ENCODE measurements at regions not wholly inside any gene's neighbourhood (a gene's known extent, or its start where the extent isn't known, plus 50 kb on each side); places are given as distances from the start of the nearest gene placed in this dataset.
"Not testable (repeated sequence)": the region's sequence is repeated elsewhere in the genome, so short reads cannot be mapped to it uniquely, and the experiment has no call there.

DNA sequence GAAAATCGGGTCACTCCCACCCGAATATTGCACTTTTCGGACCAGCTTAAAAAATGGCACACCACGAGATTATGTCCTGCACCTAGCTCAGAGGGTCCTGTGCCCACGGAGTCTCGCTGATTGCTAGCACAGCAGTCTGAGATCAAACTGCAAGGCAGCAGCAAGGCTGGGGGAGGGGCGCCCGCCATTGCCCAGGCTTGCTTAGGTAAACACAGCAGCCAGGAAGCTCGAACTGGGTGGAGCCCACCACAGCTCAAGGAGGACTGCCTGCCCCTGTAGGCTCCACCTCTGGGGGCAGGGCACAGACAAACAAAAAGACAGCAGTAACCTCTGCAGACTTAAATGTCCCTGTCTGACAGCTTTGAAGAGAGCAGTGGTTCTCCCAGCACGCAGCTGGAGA is 405.3 kb downstream of the PTH2R start:
- DNase-seq = not testable (repeated sequence)

GRCh38 chr2:208819190-208819589 is 412.6 kb downstream of the PTH2R start:
- no peak for DNase-seq

- DNase-seq = peak; percentile 8
Observed at GRCh38 chr2:208820014-208820688, 413.6 kb downstream of the PTH2R start.

- DNase-seq = no peak
Observed at GRCh38 chr2:208827109-208827508, 420.5 kb downstream of the PTH2R start.

GRCh38 chr2:208827549-208828221 is 421.1 kb downstream of the PTH2R start:
- no peak for DNase-seq

GRCh38 chr2:208830203-208830602 is 423.6 kb downstream of the PTH2R start:
- DNase-seq = no peak

GRCh38 chr2:208847651-208848050 is 441.1 kb downstream of the PTH2R start:
- DNase-seq = no peak

GRCh38 chr2:208854717-208855116 is 448.1 kb downstream of the PTH2R start:
- no peak for DNase-seq

- no peak for DNase-seq
Observed at GRCh38 chr2:208867374-208867773, 460.8 kb downstream of the PTH2R start.

- no peak for DNase-seq
Observed at GRCh38 chr2:208872591-208872990, 466.0 kb downstream of the PTH2R start.

- DNase-seq = no peak
Observed at GRCh38 chr2:208879666-208880065, 473.1 kb downstream of the PTH2R start.

DNA sequence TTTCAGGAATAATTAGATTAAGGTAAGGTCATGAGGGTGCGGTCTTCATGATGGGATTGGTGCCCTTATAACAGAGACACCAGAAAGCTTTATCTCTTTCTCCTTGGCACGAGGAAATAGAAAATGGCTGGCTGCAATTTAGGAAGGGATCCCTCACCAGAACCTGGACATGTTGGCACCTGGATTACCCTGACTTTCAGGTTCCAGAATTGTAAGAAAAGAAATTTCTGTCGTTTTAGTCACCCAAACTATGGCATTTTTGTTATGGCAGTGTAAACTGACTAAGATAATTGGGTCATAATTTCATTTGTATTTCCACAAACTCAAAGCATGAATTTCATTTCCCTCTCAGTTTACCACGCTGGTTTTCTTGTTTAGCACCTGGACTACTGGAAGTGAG is 473.6 kb downstream of the PTH2R start:
- DNase-seq = no peak

GRCh38 chr2:208890486-208890885 is 483.9 kb downstream of the PTH2R start:
- DNase-seq = no peak

GRCh38 chr2:208892203-208892602 is 485.6 kb downstream of the PTH2R start:
- DNase-seq = no peak

GRCh38 chr2:208906330-208906729 is 499.7 kb downstream of the PTH2R start:
- DNase-seq = no peak

- DNase-seq = no peak
Observed at GRCh38 chr2:208915401-208915800, 508.4 kb upstream of the MAP2 start.

DNA sequence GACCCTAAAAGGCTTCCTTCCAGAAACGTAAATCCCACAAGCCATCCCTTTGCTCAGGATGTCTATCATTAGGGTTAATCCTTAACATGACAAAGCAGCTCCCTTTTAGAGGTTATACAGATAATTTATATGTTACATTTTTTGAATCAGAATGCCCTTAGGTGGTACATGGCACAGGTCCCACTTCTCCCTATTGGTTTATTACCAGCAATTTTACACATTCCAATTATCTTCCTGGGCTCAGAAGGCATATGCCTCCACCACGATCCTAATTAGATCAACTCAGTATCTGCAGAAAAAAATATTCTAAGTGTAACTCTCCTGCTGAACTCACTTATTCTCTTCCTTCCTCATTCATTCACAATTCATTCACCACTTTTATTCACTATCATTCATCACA is 507.0 kb upstream of the MAP2 start:
- no peak for DNase-seq

- DNase-seq = not testable (repeated sequence)
Observed at GRCh38 chr2:208921358-208921757, 502.5 kb upstream of the MAP2 start.

GRCh38 chr2:208927867-208928266 is 496.0 kb upstream of the MAP2 start:
- no peak for DNase-seq

- no peak for DNase-seq
Observed at GRCh38 chr2:208929139-208929864, 494.5 kb upstream of the MAP2 start.

DNA sequence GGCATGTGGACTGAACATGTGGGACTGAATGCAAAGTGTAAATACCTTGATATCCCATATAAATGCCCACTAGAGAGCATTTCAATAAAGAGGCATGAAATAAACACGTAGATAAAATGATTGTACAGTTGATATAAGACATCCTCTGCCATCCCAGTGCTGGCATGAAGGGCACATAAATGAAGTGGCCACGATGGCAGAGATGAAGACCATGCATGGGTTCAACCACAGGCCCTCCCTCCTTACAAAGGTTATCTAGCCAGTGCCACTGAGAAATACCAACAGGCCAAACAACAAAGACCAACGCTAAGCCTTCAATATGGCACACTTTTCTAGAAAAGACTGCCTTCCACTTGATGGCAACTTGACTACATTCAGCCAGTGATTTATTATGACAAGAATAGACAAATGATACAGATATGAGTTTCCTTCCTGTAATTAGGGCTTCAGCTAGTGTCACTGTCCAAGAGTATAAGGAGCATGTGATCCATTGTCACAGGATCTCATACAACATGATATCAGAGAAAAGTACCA is 493.9 kb upstream of the MAP2 start:
- DNase-seq = no peak

GRCh38 chr2:208935531-208935930 is 488.3 kb upstream of the MAP2 start:
- no peak for DNase-seq

DNA sequence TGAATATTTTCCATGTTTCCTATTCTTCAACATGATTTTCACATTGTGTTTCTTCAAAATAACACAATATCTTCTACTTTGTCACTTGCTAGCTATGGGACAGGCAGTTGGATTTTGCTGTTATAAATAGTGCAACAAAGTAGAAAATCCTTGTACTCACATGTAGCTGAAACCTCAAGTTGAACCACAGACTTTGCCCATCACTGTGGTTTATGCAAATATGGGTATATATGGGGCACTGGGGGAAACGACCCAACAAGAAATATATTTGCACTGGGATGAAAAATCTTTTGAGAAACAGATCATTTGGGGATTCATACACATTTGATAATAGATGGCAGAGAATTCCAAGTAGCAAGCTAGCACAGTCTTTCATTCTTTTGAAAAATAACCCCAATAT is 486.3 kb upstream of the MAP2 start:
- DNase-seq = no peak

DNA sequence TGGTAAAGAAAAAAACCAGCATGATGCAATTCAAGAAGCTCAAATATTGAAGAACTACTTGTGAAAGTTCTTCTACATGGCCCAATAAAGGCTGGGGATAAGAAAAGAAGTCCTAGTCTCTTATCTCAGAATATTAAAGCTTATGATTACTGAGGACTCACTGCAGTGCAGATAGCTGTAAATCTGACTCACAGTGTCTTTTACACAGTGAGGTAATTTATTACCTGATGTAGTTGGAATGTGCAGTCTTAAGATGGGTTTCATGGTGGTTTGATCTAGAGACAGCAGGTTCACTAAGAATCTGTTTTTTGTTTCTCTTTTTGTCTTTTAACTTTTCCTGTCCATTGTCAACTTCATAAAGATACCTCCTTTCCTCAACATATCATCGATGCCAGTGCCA is 484.0 kb upstream of the MAP2 start:
- DNase-seq = no peak

Data from NCI-H187 treated with DMSO at 0.1 percent for 48 hours (cell line).